GM23338 (cell line): ENCODE measurements at regions not wholly inside any gene's neighbourhood (a gene's known extent, or its start where the extent isn't known, plus 50 kb on each side); places are given as distances from the start of the nearest gene placed in this dataset.

Experiments
- ATAC-seq: fragments of 200-7000 bp; cut with Tn5 transposase; 3 replicates; pipeline ENCODE4 v1.9.1; 2020
- DNase-seq: peaks from one replicate; pipeline ENCODE4 v3.0.0-alpha.2; 2015; ENCODE audit warnings: low spot score
- H2AFZ ChIP-seq: fragments of 200-600 bp; sonication (generic); 2 replicates; pipeline ENCODE4 v1.8.0; 2016; ENCODE audit warnings: antibody characterized with exemption, mild to moderate bottlenecking, moderate library complexity
- H3F3A ChIP-seq: fragments of 200-600 bp; sonication (generic); replicated peaks from 2 replicates; pipeline ENCODE4 v1.8.0; 2017; ENCODE audit warnings: antibody characterized with exemption, mixed run types, low read depth
- H3K27ac ChIP-seq: fragments of 200-600 bp; sonication (generic); 2 replicates; pipeline ENCODE4 v1.6.1; 2016; ENCODE audit warnings: low read depth
- H3K27me3 ChIP-seq: fragments of 200-600 bp; sonication (generic); 2 replicates; pipeline ENCODE4 v1.8.0; 2016; ENCODE audit warnings: mild to moderate bottlenecking, mixed run types, moderate library complexity; ENCODE audit not compliant: insufficient read depth
- H3K36me3 ChIP-seq: fragments of 200-600 bp; sonication (generic); 2 replicates; pipeline ENCODE4 v1.8.0; 2016; ENCODE audit warnings: mild to moderate bottlenecking; ENCODE audit not compliant: insufficient read depth
- H3K4me1 ChIP-seq: fragments of 200-600 bp; sonication (generic); 2 replicates; pipeline ENCODE4 v1.8.0; 2016; ENCODE audit warnings: mild to moderate bottlenecking, moderate library complexity; ENCODE audit not compliant: insufficient read depth
- H3K4me2 ChIP-seq: fragments of 200-600 bp; sonication (generic); 2 replicates; pipeline ENCODE4 v1.7.1; 2017; ENCODE audit warnings: mixed run types
- H3K4me3 ChIP-seq: fragments of 200-600 bp; sonication (generic); 2 replicates; pipeline ENCODE4 v1.6.1; 2016; ENCODE audit warnings: mixed run types
- H3K79me2 ChIP-seq: fragments of 200-600 bp; sonication (generic); replicated peaks from 2 replicates; pipeline ENCODE4 v1.8.0; 2017; ENCODE audit warnings: mild to moderate bottlenecking; ENCODE audit not compliant: insufficient read depth
- H3K9me2 ChIP-seq: fragments of 200-600 bp; sonication (generic); 2 replicates; pipeline ENCODE4 v1.8.0; 2017; ENCODE audit not compliant: insufficient read depth
- H4K20me1 ChIP-seq: fragments of 200-600 bp; sonication (generic); replicated peaks from 2 replicates; pipeline ENCODE4 v1.8.0; 2017; ENCODE audit warnings: mild to moderate bottlenecking; ENCODE audit not compliant: insufficient read depth
- H3K27ac Mint-ChIP-seq: 2 replicates; pipeline ENCODE4 v1.8.0; 2020; ENCODE audit warnings: inconsistent platforms, mild to moderate bottlenecking, moderate library complexity, mixed read lengths
- H3K27me3 Mint-ChIP-seq: 3 replicates; pipeline ENCODE4 v1.8.0; 2022; ENCODE audit warnings: low read depth, mild to moderate bottlenecking, moderate library complexity, mixed read lengths, inconsistent platforms; ENCODE audit not compliant: insufficient read depth, poor library complexity
- H3K36me3 Mint-ChIP-seq: 3 replicates; pipeline ENCODE4 v1.8.0; 2021; ENCODE audit warnings: low read depth, mild to moderate bottlenecking, inconsistent platforms, moderate library complexity, mixed read lengths
- H3K4me1 Mint-ChIP-seq: 3 replicates; pipeline ENCODE4 v1.8.0; 2020; ENCODE audit warnings: mild to moderate bottlenecking, inconsistent platforms, mixed read lengths
- H3K4me3 Mint-ChIP-seq: 3 replicates; pipeline ENCODE4 v1.8.0; 2021; ENCODE audit warnings: moderate library complexity, mild to moderate bottlenecking, inconsistent platforms, mixed read lengths
- H3K9me3 Mint-ChIP-seq: 3 replicates; pipeline ENCODE4 v1.8.0; 2020; ENCODE audit warnings: moderate library complexity, mild to moderate bottlenecking, inconsistent platforms, mixed read lengths
- CREB1 ChIP-seq: fragments of 250-450 bp; sonication (Bioruptor Pico); IDR thresholded peaks from 2 replicates; pipeline ENCODE4 v1.5.0; 2020; ENCODE audit warnings: low read depth, mild to moderate bottlenecking, moderate library complexity
- EZH2 ChIP-seq: fragments of 200-600 bp; sonication (generic); IDR thresholded peaks from one replicate; pipeline ENCODE4 v1.8.0; 2017; ENCODE audit warnings: antibody characterized with exemption, mild to moderate bottlenecking, low read depth; ENCODE audit not compliant: unreplicated experiment
- EZH2phosphoT487 ChIP-seq: fragments of 200-600 bp; sonication (generic); IDR thresholded peaks from one replicate; pipeline ENCODE4 v1.8.1; 2018; ENCODE audit warnings: antibody characterized with exemption; ENCODE audit not compliant: unreplicated experiment
- JUNB ChIP-seq: IDR thresholded peaks from one replicate; pipeline ENCODE4 v1.6.1; 2016; ENCODE audit warnings: antibody characterized with exemption; ENCODE audit not compliant: unreplicated experiment
- NANOG ChIP-seq: IDR thresholded peaks from 2 replicates; pipeline ENCODE4 v1.6.1; 2016; ENCODE audit warnings: antibody characterized with exemption, borderline replicate concordance
- POLR2AphosphoS5 ChIP-seq: IDR thresholded peaks from 2 replicates; pipeline ENCODE4 v1.6.1; 2016; ENCODE audit warnings: antibody characterized with exemption, low read depth
- REST ChIP-seq: IDR thresholded peaks from one replicate; pipeline ENCODE4 v1.6.1; 2018; ENCODE audit warnings: antibody characterized with exemption; ENCODE audit not compliant: unreplicated experiment
- STAT1 ChIP-seq: IDR thresholded peaks from one replicate; pipeline ENCODE4 v1.6.1; 2016; ENCODE audit warnings: antibody characterized with exemption; ENCODE audit not compliant: unreplicated experiment
- ZNF114 ChIP-seq: fragments of 250-450 bp; sonication (Bioruptor Pico); IDR thresholded peaks from 2 replicates; pipeline ENCODE4 v1.5.0; 2020; ENCODE audit warnings: mild to moderate bottlenecking, moderate library complexity
- ZNF331 ChIP-seq: fragments of 250-450 bp; sonication (Bioruptor Pico); IDR thresholded peaks from 2 replicates; pipeline ENCODE4 v1.5.0; 2020; ENCODE audit warnings: low read depth, mild to moderate bottlenecking, moderate library complexity
- TF ChIP-seq, protein P1 (sequence below), 2 experiments: fragments of 200-600 bp in 1 of 2; sonication (generic) in 1 of 2; conservative IDR thresholded peaks; 2 replicates each; pipeline versions ENCODE4 v1.5.1 to v1.6.1; 2016 to 2017; ENCODE audit warnings: antibody characterized with exemption in 2 of 2, low read depth in 2 of 2, mild to moderate bottlenecking in 2 of 2, moderate library complexity in 1 of 2
- TF ChIP-seq, protein P2 (sequence below): IDR thresholded peaks from 2 replicates; pipeline ENCODE4 v1.6.1; 2016; ENCODE audit warnings: antibody characterized with exemption
- TF ChIP-seq, protein P3 (sequence below): fragments of 250-450 bp; sonication (Bioruptor Pico); IDR thresholded peaks from 2 replicates; pipeline ENCODE4 v1.5.0; 2020; ENCODE audit warnings: mild to moderate bottlenecking, moderate library complexity

DNA sequence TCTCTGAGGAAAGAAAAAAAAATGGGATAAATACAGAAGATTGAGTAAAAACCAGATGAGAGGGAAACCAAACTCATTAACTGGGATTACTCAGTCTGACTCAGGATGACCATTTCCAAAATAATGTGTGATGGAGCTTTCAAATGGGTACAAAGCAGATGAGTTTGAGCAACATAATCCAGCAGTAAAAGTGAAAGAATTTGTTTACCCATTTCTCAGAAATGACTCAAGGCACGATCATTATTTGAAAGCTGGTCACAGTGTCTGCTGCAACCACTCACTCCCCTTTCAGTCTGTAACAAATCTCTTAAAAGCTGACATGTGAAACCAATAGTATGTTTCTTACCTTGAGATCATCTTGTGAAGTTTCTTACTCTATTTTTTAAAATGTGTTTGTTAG lies 104.7 kb upstream of the KLF14 start:
- Histone ChIP-seq H2AFZ (no peak overlapping the region), H3K79me2 (no peaks in the 10 kb centered on the region), H3K27ac (no peak overlapping the region), H3K9me2 (no peaks in the 10 kb centered on the region), H3F3A (no peaks in the 10 kb centered on the region), H3K27me3 (no peaks in the 10 kb centered on the region), H3K4me3 (no peak overlapping the region), H4K20me1 (no peaks in the 10 kb centered on the region), H3K4me1 (no peaks in the 10 kb centered on the region), H3K36me3 (no peaks in the 10 kb centered on the region), H3K4me2 (no peak overlapping the region)
- H3K9me3 Mint-ChIP-seq, result no peaks in the 10 kb centered on the region; the same call in 2 of the 3 replicates
- DNase-seq (no peak), ATAC-seq (no peak)
- H3K27ac Mint-ChIP-seq, result no peak overlapping the region
- TF ChIP-seq, protein P1, sequence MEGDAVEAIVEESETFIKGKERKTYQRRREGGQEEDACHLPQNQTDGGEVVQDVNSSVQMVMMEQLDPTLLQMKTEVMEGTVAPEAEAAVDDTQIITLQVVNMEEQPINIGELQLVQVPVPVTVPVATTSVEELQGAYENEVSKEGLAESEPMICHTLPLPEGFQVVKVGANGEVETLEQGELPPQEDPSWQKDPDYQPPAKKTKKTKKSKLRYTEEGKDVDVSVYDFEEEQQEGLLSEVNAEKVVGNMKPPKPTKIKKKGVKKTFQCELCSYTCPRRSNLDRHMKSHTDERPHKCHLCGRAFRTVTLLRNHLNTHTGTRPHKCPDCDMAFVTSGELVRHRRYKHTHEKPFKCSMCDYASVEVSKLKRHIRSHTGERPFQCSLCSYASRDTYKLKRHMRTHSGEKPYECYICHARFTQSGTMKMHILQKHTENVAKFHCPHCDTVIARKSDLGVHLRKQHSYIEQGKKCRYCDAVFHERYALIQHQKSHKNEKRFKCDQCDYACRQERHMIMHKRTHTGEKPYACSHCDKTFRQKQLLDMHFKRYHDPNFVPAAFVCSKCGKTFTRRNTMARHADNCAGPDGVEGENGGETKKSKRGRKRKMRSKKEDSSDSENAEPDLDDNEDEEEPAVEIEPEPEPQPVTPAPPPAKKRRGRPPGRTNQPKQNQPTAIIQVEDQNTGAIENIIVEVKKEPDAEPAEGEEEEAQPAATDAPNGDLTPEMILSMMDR (conservative IDR thresholded peaks at IDR 0.05; ENCODE audit: low read depth in 2 of 2), result no peak
- TF ChIP-seq EZH2, result no peak
- TF ChIP-seq STAT1, result no peak
- no peak for TF ChIP-seq CREB1 (CRISPR knock-in tag)
- TF ChIP-seq, protein P2, sequence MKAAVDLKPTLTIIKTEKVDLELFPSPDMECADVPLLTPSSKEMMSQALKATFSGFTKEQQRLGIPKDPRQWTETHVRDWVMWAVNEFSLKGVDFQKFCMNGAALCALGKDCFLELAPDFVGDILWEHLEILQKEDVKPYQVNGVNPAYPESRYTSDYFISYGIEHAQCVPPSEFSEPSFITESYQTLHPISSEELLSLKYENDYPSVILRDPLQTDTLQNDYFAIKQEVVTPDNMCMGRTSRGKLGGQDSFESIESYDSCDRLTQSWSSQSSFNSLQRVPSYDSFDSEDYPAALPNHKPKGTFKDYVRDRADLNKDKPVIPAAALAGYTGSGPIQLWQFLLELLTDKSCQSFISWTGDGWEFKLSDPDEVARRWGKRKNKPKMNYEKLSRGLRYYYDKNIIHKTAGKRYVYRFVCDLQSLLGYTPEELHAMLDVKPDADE, result no peak
- TF ChIP-seq POLR2AphosphoS5, result no peak
- no peak for TF ChIP-seq EZH2phosphoT487
- TF ChIP-seq, protein P3, sequence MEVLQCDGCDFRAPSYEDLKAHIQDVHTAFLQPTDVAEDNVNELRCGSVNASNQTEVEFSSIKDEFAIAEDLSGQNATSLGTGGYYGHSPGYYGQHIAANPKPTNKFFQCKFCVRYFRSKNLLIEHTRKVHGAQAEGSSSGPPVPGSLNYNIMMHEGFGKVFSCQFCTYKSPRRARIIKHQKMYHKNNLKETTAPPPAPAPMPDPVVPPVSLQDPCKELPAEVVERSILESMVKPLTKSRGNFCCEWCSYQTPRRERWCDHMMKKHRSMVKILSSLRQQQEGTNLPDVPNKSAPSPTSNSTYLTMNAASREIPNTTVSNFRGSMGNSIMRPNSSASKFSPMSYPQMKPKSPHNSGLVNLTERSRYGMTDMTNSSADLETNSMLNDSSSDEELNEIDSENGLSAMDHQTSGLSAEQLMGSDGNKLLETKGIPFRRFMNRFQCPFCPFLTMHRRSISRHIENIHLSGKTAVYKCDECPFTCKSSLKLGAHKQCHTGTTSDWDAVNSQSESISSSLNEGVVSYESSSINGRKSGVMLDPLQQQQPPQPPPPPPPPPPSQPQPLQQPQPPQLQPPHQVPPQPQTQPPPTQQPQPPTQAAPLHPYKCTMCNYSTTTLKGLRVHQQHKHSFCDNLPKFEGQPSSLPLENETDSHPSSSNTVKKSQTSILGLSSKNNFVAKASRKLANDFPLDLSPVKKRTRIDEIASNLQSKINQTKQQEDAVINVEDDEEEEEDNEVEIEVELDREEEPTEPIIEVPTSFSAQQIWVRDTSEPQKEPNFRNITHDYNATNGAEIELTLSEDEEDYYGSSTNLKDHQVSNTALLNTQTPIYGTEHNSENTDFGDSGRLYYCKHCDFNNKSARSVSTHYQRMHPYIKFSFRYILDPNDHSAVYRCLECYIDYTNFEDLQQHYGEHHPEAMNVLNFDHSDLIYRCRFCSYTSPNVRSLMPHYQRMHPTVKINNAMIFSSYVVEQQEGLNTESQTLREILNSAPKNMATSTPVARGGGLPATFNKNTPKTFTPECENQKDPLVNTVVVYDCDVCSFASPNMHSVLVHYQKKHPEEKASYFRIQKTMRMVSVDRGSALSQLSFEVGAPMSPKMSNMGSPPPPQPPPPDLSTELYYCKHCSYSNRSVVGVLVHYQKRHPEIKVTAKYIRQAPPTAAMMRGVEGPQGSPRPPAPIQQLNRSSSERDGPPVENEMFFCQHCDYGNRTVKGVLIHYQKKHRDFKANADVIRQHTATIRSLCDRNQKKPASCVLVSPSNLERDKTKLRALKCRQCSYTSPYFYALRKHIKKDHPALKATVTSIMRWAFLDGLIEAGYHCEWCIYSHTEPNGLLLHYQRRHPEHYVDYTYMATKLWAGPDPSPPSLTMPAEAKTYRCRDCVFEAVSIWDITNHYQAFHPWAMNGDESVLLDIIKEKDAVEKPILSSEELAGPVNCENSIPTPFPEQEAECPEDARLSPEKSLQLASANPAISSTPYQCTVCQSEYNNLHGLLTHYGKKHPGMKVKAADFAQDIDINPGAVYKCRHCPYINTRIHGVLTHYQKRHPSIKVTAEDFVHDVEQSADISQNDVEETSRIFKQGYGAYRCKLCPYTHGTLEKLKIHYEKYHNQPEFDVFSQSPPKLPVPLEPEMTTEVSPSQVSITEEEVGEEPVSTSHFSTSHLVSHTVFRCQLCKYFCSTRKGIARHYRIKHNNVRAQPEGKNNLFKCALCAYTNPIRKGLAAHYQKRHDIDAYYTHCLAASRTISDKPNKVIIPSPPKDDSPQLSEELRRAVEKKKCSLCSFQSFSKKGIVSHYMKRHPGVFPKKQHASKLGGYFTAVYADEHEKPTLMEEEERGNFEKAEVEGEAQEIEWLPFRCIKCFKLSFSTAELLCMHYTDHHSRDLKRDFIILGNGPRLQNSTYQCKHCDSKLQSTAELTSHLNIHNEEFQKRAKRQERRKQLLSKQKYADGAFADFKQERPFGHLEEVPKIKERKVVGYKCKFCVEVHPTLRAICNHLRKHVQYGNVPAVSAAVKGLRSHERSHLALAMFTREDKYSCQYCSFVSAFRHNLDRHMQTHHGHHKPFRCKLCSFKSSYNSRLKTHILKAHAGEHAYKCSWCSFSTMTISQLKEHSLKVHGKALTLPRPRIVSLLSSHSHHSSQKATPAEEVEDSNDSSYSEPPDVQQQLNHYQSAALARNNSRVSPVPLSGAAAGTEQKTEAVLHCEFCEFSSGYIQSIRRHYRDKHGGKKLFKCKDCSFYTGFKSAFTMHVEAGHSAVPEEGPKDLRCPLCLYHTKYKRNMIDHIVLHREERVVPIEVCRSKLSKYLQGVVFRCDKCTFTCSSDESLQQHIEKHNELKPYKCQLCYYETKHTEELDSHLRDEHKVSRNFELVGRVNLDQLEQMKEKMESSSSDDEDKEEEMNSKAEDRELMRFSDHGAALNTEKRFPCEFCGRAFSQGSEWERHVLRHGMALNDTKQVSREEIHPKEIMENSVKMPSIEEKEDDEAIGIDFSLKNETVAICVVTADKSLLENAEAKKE (CRISPR knock-in tag), result no peak
- no peak for TF ChIP-seq REST
- TF ChIP-seq ZNF331, result no peak
- TF ChIP-seq NANOG, result no peak
- no peak for TF ChIP-seq ZNF114 (CRISPR knock-in tag)
- no peak for TF ChIP-seq JUNB
- no peaks in the 10 kb centered on the region for H3K36me3 Mint-ChIP-seq
- H3K27me3 Mint-ChIP-seq, result peaks cover 5% of the 10 kb centered on the region
- H3K4me3 Mint-ChIP-seq, result no peak overlapping the region
- H3K4me1 Mint-ChIP-seq, result no peaks in the 10 kb centered on the region; the same call in 2 of the 3 replicates
